H9 (cell line): ENCODE measurements at regions not wholly inside any gene's neighbourhood (a gene's known extent, or its start where the extent isn't known, plus 50 kb on each side); places are given as distances from the start of the nearest gene placed in this dataset.

Source experiments
- DNase-seq: peaks from one replicate; pipeline ENCODE4 v3.0.0-alpha.2; 2017
- H2AFZ ChIP-seq: one replicate; pipeline ENCODE4 v1.6.1; 2013; ENCODE audit warnings: mild to moderate bottlenecking, low read length, control low read depth, moderate library complexity
- H2AK5ac ChIP-seq: 2 replicates; pipeline ENCODE4 v1.6.1; 2013; ENCODE audit warnings: low read length, control low read depth, mixed read lengths; ENCODE audit not compliant: insufficient read length
- H2BK120ac ChIP-seq: one replicate; pipeline ENCODE4 v1.6.1; 2013; ENCODE audit warnings: low read depth, mild to moderate bottlenecking, low read length, control low read depth, inconsistent platforms; ENCODE audit not compliant: poor library complexity, severe bottlenecking
- H2BK12ac ChIP-seq: 2 replicates; pipeline ENCODE4 v1.6.1; 2013; ENCODE audit warnings: low read length, control low read depth, mixed read lengths, low read depth; ENCODE audit not compliant: insufficient read length
- H2BK15ac ChIP-seq: 2 replicates; pipeline ENCODE4 v1.6.1; 2013; ENCODE audit warnings: low read depth, low read length, control low read depth
- H2BK20ac ChIP-seq: one replicate; pipeline ENCODE4 v1.6.1; 2013; ENCODE audit warnings: low read depth, mild to moderate bottlenecking, low read length, control low read depth, inconsistent platforms; ENCODE audit not compliant: poor library complexity, severe bottlenecking
- H2BK5ac ChIP-seq: 2 replicates; pipeline ENCODE4 v1.6.1; 2013; ENCODE audit warnings: low read length, control low read depth, mixed read lengths; ENCODE audit not compliant: insufficient read length
- H3K14ac ChIP-seq: 2 replicates; pipeline ENCODE4 v1.6.1; 2013; ENCODE audit warnings: low read length, control low read depth; ENCODE audit not compliant: insufficient read depth
- H3K18ac ChIP-seq: 2 replicates; pipeline ENCODE4 v1.6.1; 2013; ENCODE audit warnings: low read depth, mild to moderate bottlenecking, mixed read lengths, low read length, control low read depth; ENCODE audit not compliant: insufficient read length
- H3K23ac ChIP-seq: 2 replicates; pipeline ENCODE4 v1.6.1; 2013; ENCODE audit warnings: low read length, control low read depth, mixed read lengths, low read depth; ENCODE audit not compliant: insufficient read length
- H3K23me2 ChIP-seq: 2 replicates; pipeline ENCODE4 v1.6.1; 2013; ENCODE audit warnings: low read depth, mild to moderate bottlenecking, mixed read lengths, low read length, control low read depth; ENCODE audit not compliant: insufficient read length, poor library complexity, severe bottlenecking
- H3K27ac ChIP-seq: 2 replicates; pipeline ENCODE4 v1.5.1; 2013; ENCODE audit warnings: low read length, control low read depth, mixed read lengths, low read depth; ENCODE audit not compliant: insufficient read length
- H3K27me3 ChIP-seq: 2 replicates; pipeline ENCODE4 v1.6.1; 2013; ENCODE audit warnings: low read length, control low read depth, inconsistent platforms; ENCODE audit not compliant: insufficient read depth
- H3K4ac ChIP-seq: 2 replicates; pipeline ENCODE4 v1.6.1; 2013; ENCODE audit warnings: low read depth, mild to moderate bottlenecking, control low read depth, inconsistent platforms, low read length, moderate library complexity
- H3K4me1 ChIP-seq: 2 replicates; pipeline ENCODE4 v1.6.1; 2013; ENCODE audit warnings: low read length, control low read depth, inconsistent platforms; ENCODE audit not compliant: insufficient read depth
- H3K4me2 ChIP-seq: 2 replicates; pipeline ENCODE4 v1.6.1; 2013; ENCODE audit warnings: low read length, control low read depth, mixed read lengths; ENCODE audit not compliant: insufficient read length, insufficient read depth
- H3K56ac ChIP-seq: 2 replicates; pipeline ENCODE4 v1.6.1; 2013; ENCODE audit warnings: low read depth, mild to moderate bottlenecking, mixed read lengths, low read length, control low read depth; ENCODE audit not compliant: insufficient read length
- H3K79me1 ChIP-seq: 2 replicates; pipeline ENCODE4 v1.6.1; 2013; ENCODE audit warnings: low read depth, mild to moderate bottlenecking, moderate library complexity, low read length, control low read depth, inconsistent platforms; ENCODE audit not compliant: insufficient read depth, poor library complexity, severe bottlenecking
- H3K79me2 ChIP-seq: 2 replicates; pipeline ENCODE4 v1.6.1; 2013; ENCODE audit warnings: low read length, control low read depth, inconsistent platforms; ENCODE audit not compliant: insufficient read depth
- H3K9ac ChIP-seq: 2 replicates; pipeline ENCODE4 v1.6.1; 2013; ENCODE audit warnings: low read length, control low read depth, mixed read lengths; ENCODE audit not compliant: insufficient read length; ENCODE audit errors: extremely low read depth
- H3K9me3 ChIP-seq: one replicate; pipeline ENCODE4 v1.6.1; 2013; ENCODE audit warnings: low read depth, low read length, inconsistent platforms; ENCODE audit not compliant: control insufficient read depth
- H3T11ph ChIP-seq: one replicate; pipeline ENCODE4 v1.6.1; 2013; ENCODE audit warnings: mild to moderate bottlenecking, low read length, control low read depth, inconsistent platforms
- H4K20me1 ChIP-seq: one replicate; pipeline ENCODE4 v1.6.1; 2013; ENCODE audit not compliant: control insufficient read depth, insufficient read length, insufficient read depth
- H4K5ac ChIP-seq: 2 replicates; pipeline ENCODE4 v1.6.1; 2013; ENCODE audit warnings: low read depth, mild to moderate bottlenecking, mixed read lengths, low read length, control low read depth; ENCODE audit not compliant: insufficient read length
- H4K8ac ChIP-seq: replicated peaks from 2 replicates; pipeline ENCODE4 v1.6.1; 2013; ENCODE audit warnings: low read length, control low read depth, mixed read lengths, low read depth; ENCODE audit not compliant: insufficient read length
- H4K91ac ChIP-seq: 2 replicates; pipeline ENCODE4 v1.6.1; 2013; ENCODE audit warnings: low read depth, mild to moderate bottlenecking, moderate library complexity, mixed read lengths, low read length, control low read depth; ENCODE audit not compliant: insufficient read length
- H3K27ac Mint-ChIP-seq, 3 experiments: 2 replicates in 2 of 3; 3 replicates in 1 of 3; pipeline ENCODE4 v1.8.0; 2020 to 2021; ENCODE audit warnings: mixed read lengths in 3 of 3, mild to moderate bottlenecking in 1 of 3, moderate library complexity in 1 of 3
- H3K27me3 Mint-ChIP-seq: 2 replicates; pipeline ENCODE4 v1.8.0; 2021; ENCODE audit warnings: low read depth, mild to moderate bottlenecking, moderate library complexity, mixed read lengths
- H3K36me3 Mint-ChIP-seq, 3 experiments: 2 replicates in 2 of 3; 3 replicates in 1 of 3; pipeline ENCODE4 v1.8.0; 2020 to 2021; ENCODE audit warnings: low read depth in 3 of 3, mixed read lengths in 3 of 3; ENCODE audit not compliant: insufficient read depth in 1 of 3
- H3K4me1 Mint-ChIP-seq, 2 experiments: 2 replicates each; pipeline ENCODE4 v1.8.0; 2020; ENCODE audit warnings: mixed read lengths in 2 of 2
- H3K4me3 Mint-ChIP-seq, 2 experiments: 2 replicates in 1 of 2; 3 replicates in 1 of 2; pipeline ENCODE4 v1.8.0; 2020 to 2021; ENCODE audit warnings: mild to moderate bottlenecking in 2 of 2, mixed read lengths in 2 of 2, moderate library complexity in 1 of 2
- H3K9me3 Mint-ChIP-seq, 2 experiments: 2 replicates in 1 of 2; 3 replicates in 1 of 2; pipeline ENCODE4 v1.8.0; 2020; ENCODE audit warnings: mild to moderate bottlenecking in 2 of 2, mixed read lengths in 2 of 2, moderate library complexity in 1 of 2
- CTCF ChIP-seq: fragments of 200-600 bp; sonication (generic); conservative IDR thresholded peaks from 3 replicates; pipeline ENCODE4 v1.8.0; 2021; ENCODE audit warnings: antibody characterized with exemption, mild to moderate bottlenecking
- WGBS: extraction: QIAGEN DNeasy Blood & Tissue Kit; methylation state at CpG from one replicate; pipeline ENCODE4 v1.1.7; 2013; ENCODE audit warnings: missing lambda C conversion rate, low lambda C conversion rate, mixed read lengths; ENCODE audit not compliant: insufficient read length; ENCODE audit errors: extremely low coverage; 5-methylcytosine and 5-hydroxymethylcytosine counted together

GRCh38 chr7:125555916-125556315 is 626.3 kb upstream of the POT1 start:
- H3K4me3 Mint-ChIP-seq, result no peak overlapping the region
- H3K27ac Mint-ChIP-seq, result no peak overlapping the region
- Histone ChIP-seq H2BK5ac (no peak overlapping the region), H3K79me2 (no peaks in the 10 kb centered on the region), H3K56ac (no peak overlapping the region), H3K9me3 (no peaks in the 10 kb centered on the region), H3K14ac (no peak overlapping the region), H3K23me2 (no peaks in the 10 kb centered on the region), H3K27ac (no peak overlapping the region), H3K18ac (no peak overlapping the region), H3T11ph (no peak overlapping the region), H3K79me1 (no peaks in the 10 kb centered on the region), H3K23ac (no peak overlapping the region), H4K91ac (no peak overlapping the region), H2BK120ac (no peak overlapping the region), H3K4ac (no peak overlapping the region), H4K20me1 (no peaks in the 10 kb centered on the region), H2BK12ac (no peak overlapping the region), H2BK20ac (no peak overlapping the region), H3K4me1 (no peaks in the 10 kb centered on the region), H3K4me2 (no peak overlapping the region), H2AK5ac (no peak overlapping the region), H4K5ac (no peak overlapping the region), H3K27me3 (no peaks in the 10 kb centered on the region), H2AFZ (no peak overlapping the region), H4K8ac (no peak overlapping the region), H2BK15ac (no peak overlapping the region), H3K9ac (no peak overlapping the region)
- no peaks in the 10 kb centered on the region for H3K27me3 Mint-ChIP-seq
- no peaks in the 10 kb centered on the region; a peak in 1 of 4 replicates for H3K4me1 Mint-ChIP-seq
- no CpG with 5 or more reads among the region's 1 CpG for WGBS
- DNase-seq, result no peak
- TF ChIP-seq CTCF, result no peak
- H3K36me3 Mint-ChIP-seq, result no peaks in the 10 kb centered on the region; a peak in 1 of 7 replicates
- H3K9me3 Mint-ChIP-seq, result no peaks in the 10 kb centered on the region; a peak in 1 of 5 replicates
